Lower leg skin (tissue), 4 donors: ENCODE measurements at regions not wholly inside any gene's neighbourhood (a gene's known extent, or its start where the extent isn't known, plus 50 kb on each side); places are given as distances from the start of the nearest gene placed in this dataset.

Source experiments
- DNase-seq, 2 donors: peaks; one replicate each; pipeline ENCODE4 v3.0.0-alpha.2; 2019; ENCODE audit warnings: low spot score in 2 of 2
- H3K4me3 ChIP-seq: fragments of 200-600 bp; sonication (generic); 2 replicates; pipeline ENCODE4 v1.5.1; 2017; ENCODE audit warnings: mild to moderate bottlenecking, low read depth; ENCODE audit not compliant: poor library complexity, severe bottlenecking
- CTCF ChIP-seq, 3 donors: fragments of 450-650 bp; IDR thresholded peaks; one replicate each; pipeline ENCODE4 v1.5.1; 2016; ENCODE audit warnings: antibody characterized with exemption in 3 of 3, mild to moderate bottlenecking in 3 of 3, moderate library complexity in 2 of 3
- POLR2A ChIP-seq, 2 donors: fragments of 450-650 bp; IDR thresholded peaks; one replicate each; pipeline ENCODE4 v1.6.1; 2016 to 2017; ENCODE audit warnings: antibody characterized with exemption in 2 of 2, mild to moderate bottlenecking in 1 of 2, moderate library complexity in 1 of 2
- WGBS, 2 donors: methylation state at CpG; one replicate each; pipeline ENCODE4 v1.1.5; 2018; 5-methylcytosine and 5-hydroxymethylcytosine counted together
- intact Hi-C: fragments of 100-400 bp; cut with DNase I; formaldehyde crosslinking; loops from one replicate; pipeline ENCODE4 v1.15.0; 2023; ENCODE audit warnings: low total_unique reads

- TF ChIP-seq POLR2A (IDR thresholded peaks at IDR 0.05): no peak
- no peak for TF ChIP-seq CTCF (IDR thresholded peaks at IDR 0.05)
- 63 to 70% methylated on average over 1 of the region's 1 CpG for WGBS, 2 donors
- intact Hi-C loops: no loop called here
- H3K4me3 ChIP-seq: no peak overlapping the region
- no peak for DNase-seq
Measured at GRCh38 chr11:82305123-82305522, 428.5 kb downstream of the FAM181B start.

- no peak for DNase-seq
- no peak overlapping the region for H3K4me3 ChIP-seq
- intact Hi-C loops: no loop called here
- no peak for TF ChIP-seq POLR2A (IDR thresholded peaks at IDR 0.05)
- TF ChIP-seq CTCF (IDR thresholded peaks at IDR 0.05): no peak
Measured at GRCh38 chr11:82303671-82304070, 430.0 kb downstream of the FAM181B start.

- DNase-seq: no peak
- intact Hi-C loops: no loop called here
- H3K4me3 ChIP-seq: no peak overlapping the region
- TF ChIP-seq POLR2A (IDR thresholded peaks at IDR 0.05) (no peak), CTCF (IDR thresholded peaks at IDR 0.05) (no peak)
- 55 to 61% methylated on average over 2 of the region's 2 CpGs for WGBS, 2 donors
Measured at GRCh38 chr11:82288471-82288870, 445.2 kb downstream of the FAM181B start.

GRCh38 chr11:82270870-82271269 is 462.8 kb downstream of the FAM181B start:
- DNase-seq: no peak
- WGBS, 2 donors: 75 to 76% methylated on average over 1 of the region's 1 CpG
- no peak for TF ChIP-seq CTCF (IDR thresholded peaks at IDR 0.05)
- no peak for TF ChIP-seq POLR2A (IDR thresholded peaks at IDR 0.05)
- H3K4me3 ChIP-seq: no peak overlapping the region
- intact Hi-C loops: no loop called here

GRCh38 chr11:82268627-82269026 is 465.0 kb downstream of the FAM181B start:
- WGBS, 2 donors: 59 to 63% methylated on average over 6 of the region's 6 CpGs
- intact Hi-C loops: no loop called here
- no peak for TF ChIP-seq CTCF (IDR thresholded peaks at IDR 0.05)
- no peak for TF ChIP-seq POLR2A (IDR thresholded peaks at IDR 0.05)

GRCh38 chr11:82267186-82267585 is 466.5 kb downstream of the FAM181B start:
- intact Hi-C loops: no loop called here
- WGBS, 2 donors: 69 to 72% methylated on average over 3 of the region's 3 CpGs
- TF ChIP-seq CTCF (IDR thresholded peaks at IDR 0.05) (no peak), POLR2A (IDR thresholded peaks at IDR 0.05) (no peak)
- no peak overlapping the region for H3K4me3 ChIP-seq
- DNase-seq: no peak

More at GRCh38 chr11:82268627-82269026, 465.0 kb downstream of the FAM181B start:
- DNase-seq: no peak
- no peak overlapping the region for H3K4me3 ChIP-seq
